Panc1 (cell line): ENCODE measurements at regions not wholly inside any gene's neighbourhood (a gene's known extent, or its start where the extent isn't known, plus 50 kb on each side); places are given as distances from the start of the nearest gene placed in this dataset.

ENCODE experiments used
- ATAC-seq: fragments of 200-7000 bp; cut with Tn5 transposase; 2 replicates; pipeline ENCODE4 v1.9.1; 2020; ENCODE audit warnings: mild to moderate bottlenecking, moderate library complexity
- BruUV-seq: library from RNA; stranded (reverse); fragments of 400-500 nt; replicated peaks from 2 replicates; lab custom pipeline; 2021; lab: Mats Ljungman, UMichigan
- CTCF ChIA-PET: fragments of 300-600 bp; sonication (Branson Sonifier 250); formaldehyde crosslinking; loops from one replicate; lab custom pipeline; 2022; ENCODE audit warnings: antibody characterized with exemption; lab: Charles Lee
- POLR2A ChIA-PET: fragments of 300-600 bp; sonication (Branson Sonifier 250); formaldehyde crosslinking; loops from one replicate; lab custom pipeline; 2022; ENCODE audit warnings: antibody characterized with exemption; lab: Charles Lee
- DNase-seq: peaks from one replicate; pipeline ENCODE4 v3.0.0-alpha.2; 2010; ENCODE audit warnings: low read depth, low spot score
- H3K27ac ChIP-seq: 2 replicates; pipeline ENCODE4 v1.5.1; 2011; ENCODE audit warnings: mild to moderate bottlenecking, low read length, inconsistent platforms
- H3K27me3 ChIP-seq: fragments of 200-500 bp; sonication (Bioruptor generic); 2 replicates; pipeline ENCODE4 v1.6.0; 2014; ENCODE audit warnings: low read length, inconsistent platforms; ENCODE audit not compliant: control insufficient read depth, insufficient read depth
- H3K36me3 ChIP-seq: fragments of 200-500 bp; sonication (Bioruptor generic); 2 replicates; pipeline ENCODE4 v1.5.1; 2014; ENCODE audit warnings: inconsistent platforms, mild to moderate bottlenecking, low read length, moderate library complexity; ENCODE audit not compliant: control insufficient read depth, insufficient read depth
- H3K4me1 ChIP-seq: 2 replicates; pipeline ENCODE4 v1.5.1; 2011; ENCODE audit warnings: inconsistent platforms, mild to moderate bottlenecking, low read length, moderate library complexity; ENCODE audit not compliant: control insufficient read depth, insufficient read depth
- H3K4me3 ChIP-seq, 2 experiments: 2 replicates each; pipeline ENCODE4 v1.5.1; 2011 to 2012; ENCODE audit warnings: low read depth in 2 of 2, low read length in 2 of 2, mild to moderate bottlenecking in 2 of 2, inconsistent platforms in 1 of 2, moderate library complexity in 1 of 2
- H3K9me3 ChIP-seq: fragments of 200-500 bp; sonication (Bioruptor generic); 2 replicates; pipeline ENCODE4 v1.5.1; 2014; ENCODE audit warnings: low read depth, mild to moderate bottlenecking, inconsistent platforms, low read length, moderate library complexity; ENCODE audit not compliant: control insufficient read depth, insufficient read depth
- CTCF ChIP-seq: fragments of 450-650 bp; IDR thresholded peaks from 2 replicates; pipeline ENCODE4 v1.5.1; 2017; ENCODE audit warnings: mild to moderate bottlenecking
- POLR2AphosphoS5 ChIP-seq: IDR thresholded peaks from 2 replicates; pipeline ENCODE4 v1.6.1; 2012; ENCODE audit warnings: mild to moderate bottlenecking, low read depth, low read length, moderate library complexity
- REST ChIP-seq, 2 experiments: IDR thresholded peaks; 2 replicates each; pipeline ENCODE4 v1.6.1; 2011 to 2012; ENCODE audit warnings: low read depth in 2 of 2, control low read depth in 1 of 2, low read length in 1 of 2, mild to moderate bottlenecking in 1 of 2, moderate library complexity in 1 of 2; ENCODE audit not compliant: insufficient read depth in 1 of 2
- SIN3A ChIP-seq: IDR thresholded peaks from 2 replicates; pipeline ENCODE4 v1.6.1; 2012; ENCODE audit warnings: low read depth, mild to moderate bottlenecking, low read length, moderate library complexity, borderline replicate concordance; ENCODE audit not compliant: insufficient read depth
- TCF7L2 ChIP-seq: IDR thresholded peaks from 2 replicates; pipeline ENCODE4 v1.6.1; 2011; ENCODE audit warnings: mild to moderate bottlenecking, low read depth, low read length, inconsistent platforms
- in situ Hi-C: cut with HindIII; loops from 2 replicates; pipeline ENCODE4 v1.10.0; 2016; ENCODE audit warnings: low sequenced_read_pairs, low pct_unique_long_range_greater_than_20kb
- intact Hi-C: fragments of 100-400 bp; cut with micrococcal nuclease; formaldehyde crosslinking; loops from one replicate; pipeline ENCODE4 v1.10.0; 2022; ENCODE audit not compliant: unreplicated experiment

DNA sequence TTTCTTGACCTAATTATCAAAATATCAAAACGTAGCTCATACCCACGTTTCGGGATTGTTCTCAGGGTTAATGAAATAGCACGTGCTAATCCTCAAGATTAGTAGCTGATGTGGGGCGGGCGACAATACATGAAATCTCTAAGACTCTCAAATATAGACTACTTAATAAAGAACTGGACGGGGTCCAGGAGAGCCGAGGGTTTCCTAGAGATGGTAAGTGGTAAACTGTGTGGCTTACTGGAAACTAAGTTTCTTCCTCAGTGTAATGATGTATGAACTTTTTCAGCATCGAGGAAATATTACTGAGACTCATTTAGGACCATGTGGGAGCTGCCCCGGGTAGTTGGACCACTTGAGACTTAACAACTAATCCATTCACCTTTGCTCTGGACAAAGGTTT lies 453.3 kb upstream of the SALL3 start:
- no TSS peak for BruUV-seq
- no peak for ATAC-seq
- H3K4me1 ChIP-seq, result no peaks in the 10 kb centered on the region
- CTCF ChIA-PET, result no interaction called here
- POLR2A ChIA-PET, result no interaction called here
- H3K9me3 ChIP-seq, result no peaks in the 10 kb centered on the region
- no peaks in the 10 kb centered on the region for H3K27me3 ChIP-seq
- no peaks in the 10 kb centered on the region for H3K36me3 ChIP-seq
- no peak for TF ChIP-seq TCF7L2
- no peak for TF ChIP-seq REST (IDR thresholded peaks at IDR 0.05; ENCODE audit: insufficient read depth in 1 of 2, low read depth in 2 of 2, low read length in 1 of 2)
- TF ChIP-seq SIN3A, result no peak
- no peak for TF ChIP-seq CTCF
- TF ChIP-seq POLR2AphosphoS5, result no peak
- H3K27ac ChIP-seq, result no peak overlapping the region
- no peak overlapping the region for H3K4me3 ChIP-seq
- no peak for DNase-seq
- intact Hi-C loops (no loop called here), in situ Hi-C loops (no loop called here)

GRCh38 chr18:78526923-78527711 lies 452.5 kb upstream of the SALL3 start:
- CTCF ChIA-PET, result no interaction called here
- no peak for TF ChIP-seq TCF7L2
- TF ChIP-seq CTCF, result no peak
- no peak for TF ChIP-seq SIN3A
- no peak for TF ChIP-seq POLR2AphosphoS5
- no peak for TF ChIP-seq REST (IDR thresholded peaks at IDR 0.05; ENCODE audit: insufficient read depth in 1 of 2, low read depth in 2 of 2, low read length in 1 of 2)
- intact Hi-C loops (no loop called here), in situ Hi-C loops (no loop called here)
- Histone ChIP-seq H3K4me1 (no peaks in the 10 kb centered on the region), H3K4me3 (no peak overlapping the region), H3K27ac (no peak overlapping the region), H3K27me3 (peaks cover under 1% of the 10 kb centered on the region; the same call in 1 of the 2 replicates), H3K9me3 (no peaks in the 10 kb centered on the region), H3K36me3 (no peaks in the 10 kb centered on the region)
- DNase-seq (no peak), ATAC-seq (peak; percentile 80)
- no TSS peak for BruUV-seq
- POLR2A ChIA-PET, result no interaction called here
